ENCODE measurements at regions not wholly inside any gene's neighbourhood (a gene's known extent, or its start where the extent isn't known, plus 50 kb on each side); places are given as distances from the start of the nearest gene placed in this dataset.
"Not testable (repeated sequence)": the region's sequence is repeated elsewhere in the genome, so short reads cannot be mapped to it uniquely, and the experiment has no call there.

DNA sequence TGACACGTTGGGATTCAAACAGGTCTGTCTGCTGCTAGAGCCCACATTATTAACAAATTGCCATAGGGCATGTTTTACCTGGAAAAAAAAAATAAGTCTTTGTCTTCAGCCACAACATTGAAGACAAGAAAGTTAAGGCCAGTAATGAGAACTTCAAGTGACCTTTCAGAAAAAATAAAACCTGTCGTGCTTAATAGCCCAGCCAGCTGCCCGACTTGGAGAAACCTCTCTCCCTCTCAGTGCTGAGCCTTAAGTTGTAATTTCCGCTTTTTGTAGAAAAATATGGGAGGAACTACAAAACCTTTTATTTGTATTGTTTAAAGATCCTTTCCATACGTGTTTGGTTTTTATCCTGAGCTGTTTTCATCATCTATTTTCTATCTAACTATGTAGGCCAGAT is 454.3 kb upstream of the SLITRK6 start:
- not testable (repeated sequence) for DNase-seq

DNA sequence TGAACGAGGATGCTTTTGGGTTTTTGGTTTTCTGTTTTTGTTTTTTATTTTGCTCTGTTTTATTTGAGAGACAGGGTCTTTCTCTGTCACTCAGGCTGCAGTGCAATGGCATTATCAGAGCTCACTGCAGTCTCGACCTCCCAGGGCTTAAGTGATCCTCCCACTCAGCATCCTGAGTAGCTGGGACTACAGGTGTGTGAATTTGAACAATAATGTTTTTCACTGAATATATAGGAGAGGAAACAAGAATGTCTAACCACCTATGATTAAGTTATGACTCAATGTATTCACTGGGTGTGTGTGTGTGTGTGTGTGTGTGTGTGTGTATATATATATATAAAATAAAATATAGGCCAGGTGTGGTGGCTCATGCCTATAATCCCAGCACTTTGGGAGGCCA is 456.6 kb upstream of the SLITRK6 start:
- DNase-seq = not testable (repeated sequence)

DNA sequence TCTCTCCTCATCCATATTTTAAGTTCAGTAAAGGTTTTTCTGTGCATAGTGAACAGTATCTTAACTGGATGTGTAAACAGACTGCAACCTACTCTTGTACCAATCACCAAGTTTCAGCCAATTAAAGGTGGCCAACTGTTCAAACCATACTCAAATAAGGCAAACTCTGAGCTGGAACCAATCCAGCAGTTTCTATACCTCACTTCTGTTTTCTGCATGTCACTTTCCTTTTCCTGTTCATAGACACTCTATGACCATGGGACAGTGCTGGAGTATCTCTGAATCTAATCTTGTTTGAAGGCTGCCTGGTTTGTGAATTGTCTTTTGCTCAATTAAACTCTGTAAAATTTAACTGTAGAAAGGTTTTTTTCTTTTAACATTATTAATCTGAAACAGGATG is 470.3 kb upstream of the SLITRK6 start:
- DNase-seq = no peak

DNA sequence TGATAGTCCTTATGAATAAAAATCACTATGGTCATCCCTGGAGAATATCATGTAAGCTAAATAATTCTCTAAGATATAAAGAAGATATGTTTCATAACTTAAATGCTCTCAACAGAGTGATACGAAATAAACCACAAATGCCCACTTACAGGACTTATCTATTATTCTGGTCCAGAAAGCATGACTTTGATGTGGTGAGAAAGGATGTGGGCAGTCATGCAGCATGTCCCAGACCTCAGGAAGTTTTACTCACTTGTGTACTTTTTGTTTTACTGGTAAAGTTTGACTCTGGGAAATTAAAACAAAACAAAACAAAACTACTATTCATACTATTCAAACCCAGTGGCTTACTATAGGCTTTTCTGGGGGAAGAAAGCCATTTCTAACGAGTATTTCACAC is 483.2 kb upstream of the SLITRK6 start:
- DNase-seq = no peak

DNA sequence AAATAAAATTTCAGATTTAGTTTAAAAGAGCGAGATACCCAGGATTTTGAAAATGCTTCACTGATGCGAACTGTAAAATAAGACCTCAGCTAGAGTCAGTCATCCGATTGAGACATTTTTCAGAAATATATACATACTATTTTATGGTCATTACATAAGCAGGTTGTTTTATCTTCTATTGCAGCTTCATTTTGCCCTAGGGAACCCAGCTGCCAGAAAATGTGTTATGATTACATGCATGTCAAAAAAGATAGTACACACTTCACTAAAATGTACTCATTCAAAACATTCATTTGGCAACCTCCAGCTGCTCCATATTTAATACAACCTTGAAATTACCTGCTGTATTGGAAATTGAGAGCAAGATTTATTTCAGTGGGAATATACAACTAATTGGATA is 483.8 kb upstream of the SLITRK6 start:
- DNase-seq = no peak

DNA sequence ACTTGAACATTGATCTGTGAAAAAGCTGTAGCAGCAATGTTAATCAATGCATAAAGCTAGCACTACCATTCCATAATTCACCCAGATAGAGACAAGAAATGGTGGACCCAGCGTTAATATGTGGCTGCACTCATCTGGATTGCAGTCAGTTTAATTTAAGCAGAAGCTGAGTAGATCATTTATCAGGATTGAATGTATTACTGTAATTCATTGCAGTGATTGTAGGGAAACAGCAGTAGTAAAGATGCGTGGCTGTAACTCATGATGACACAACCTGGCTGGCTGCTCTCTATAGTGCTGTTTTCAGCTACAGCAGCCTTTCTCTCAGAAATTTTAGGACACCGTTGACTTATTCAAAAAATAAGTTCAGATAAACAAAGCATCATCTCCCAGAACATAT is 499.5 kb upstream of the SLITRK6 start:
- DNase-seq = no peak

DNA sequence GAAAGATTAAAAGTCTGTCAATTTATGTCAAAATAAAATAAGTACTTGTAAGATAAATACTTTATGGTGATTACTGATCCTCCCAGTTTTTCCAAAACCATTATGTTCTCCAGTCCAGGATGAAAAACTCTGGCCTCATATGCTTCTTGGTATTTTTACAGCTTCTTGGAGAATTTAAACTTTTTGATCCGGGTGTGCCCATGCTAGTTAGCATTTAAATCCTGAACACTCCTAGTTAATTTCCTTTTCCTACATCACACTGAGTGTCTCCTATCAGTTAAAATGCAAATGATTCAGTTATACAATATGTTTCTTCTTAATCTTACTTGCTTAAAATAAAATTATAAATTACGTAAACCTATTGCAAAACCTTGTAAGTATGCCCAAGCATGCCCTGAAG is 499.9 kb upstream of the SLITRK6 start:
- no peak for DNase-seq

DNA sequence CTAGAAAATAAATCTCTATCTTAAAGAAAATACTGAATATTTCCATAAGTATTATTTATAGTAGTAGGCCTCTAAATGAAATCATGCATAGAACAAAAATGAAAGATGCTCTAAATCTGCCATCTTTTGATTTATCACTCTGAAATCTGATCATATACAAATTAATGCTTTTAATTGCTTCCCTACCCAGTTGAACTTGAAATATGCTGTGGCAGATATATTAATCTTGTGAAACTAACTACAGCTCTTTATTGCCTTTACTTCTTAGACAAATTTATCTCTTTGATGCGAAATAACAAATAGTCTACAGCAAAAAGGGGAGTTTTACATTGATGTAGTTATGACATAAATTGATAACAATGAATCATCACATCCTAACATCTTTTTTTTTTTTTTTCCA is 510.7 kb upstream of the SLITRK6 start:
- DNase-seq = no peak

DNA sequence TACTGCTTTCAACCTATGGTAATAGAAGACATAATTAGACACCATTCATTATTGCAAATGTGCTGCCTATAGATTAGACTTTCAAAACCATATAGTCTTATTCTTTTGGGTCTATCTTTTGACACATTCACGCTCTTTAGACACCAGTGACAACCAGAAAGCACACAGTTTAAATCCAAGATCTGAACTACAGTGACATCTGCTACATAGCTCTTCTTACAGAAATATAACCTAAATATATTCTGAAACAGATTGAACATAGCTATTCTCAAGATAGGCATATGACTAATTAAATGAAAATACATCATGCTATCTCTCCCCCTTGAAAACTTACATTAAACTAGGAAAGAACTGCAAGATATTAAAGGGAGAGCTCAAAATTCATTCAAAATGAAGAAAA is 514.2 kb upstream of the SLITRK6 start:
- no peak for DNase-seq

DNA sequence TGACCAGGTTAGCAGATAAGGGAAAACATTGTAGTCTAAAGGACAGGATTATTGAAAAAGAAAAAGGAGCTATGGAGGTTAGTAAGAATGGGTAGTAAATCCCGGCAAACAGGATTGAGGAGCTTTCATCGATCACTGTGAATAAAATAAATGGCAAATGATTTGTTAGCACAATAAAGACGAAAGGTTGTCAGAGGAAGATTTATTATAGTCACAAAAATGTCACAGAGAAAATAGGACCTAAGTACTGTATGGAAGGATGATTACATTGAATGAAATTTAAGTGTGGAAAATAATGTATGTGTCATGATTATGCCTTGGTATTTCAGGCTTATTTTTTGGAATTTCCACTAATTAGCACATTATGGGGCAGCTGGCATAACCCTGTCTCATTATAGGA is 519.2 kb upstream of the SLITRK6 start:
- no peak for DNase-seq

DNA sequence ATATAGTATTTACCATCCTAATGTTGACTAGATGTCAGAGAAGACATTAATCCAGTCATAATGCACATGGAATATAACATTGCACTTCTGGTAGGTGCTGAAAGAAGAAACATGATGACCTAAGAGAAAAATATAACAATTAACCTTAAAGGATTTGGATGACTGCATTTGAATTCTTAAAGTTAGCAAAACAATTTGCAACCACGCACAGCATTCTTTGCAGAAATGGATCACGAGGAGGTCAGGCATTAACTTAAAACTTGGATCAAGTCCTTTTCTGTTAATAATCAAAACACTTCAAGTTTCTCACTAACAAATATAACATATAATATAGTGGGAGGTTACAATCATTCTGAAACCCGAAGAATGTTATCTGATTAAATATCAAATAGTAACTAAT is 525.0 kb upstream of the SLITRK6 start:
- no peak for DNase-seq

DNA sequence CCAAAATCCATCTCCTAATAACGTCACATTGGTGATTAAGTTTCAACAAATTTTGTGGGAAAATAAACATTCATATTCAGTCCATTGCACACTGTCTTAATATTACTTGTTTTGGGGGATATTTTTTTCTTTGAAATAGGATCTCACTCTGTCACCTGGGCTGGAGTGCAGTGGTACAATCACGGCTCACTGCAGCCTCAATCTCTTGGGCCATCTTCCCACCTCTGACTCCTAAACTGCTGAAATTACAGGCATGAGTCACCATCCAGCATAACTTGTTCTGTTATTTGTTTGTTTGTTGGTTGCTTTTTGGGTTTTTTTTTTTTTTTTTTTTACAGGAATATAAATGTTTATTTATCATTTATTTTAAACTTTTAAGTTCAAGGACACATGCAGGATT is 556.1 kb upstream of the SLITRK6 start:
- DNase-seq = no peak

DNA sequence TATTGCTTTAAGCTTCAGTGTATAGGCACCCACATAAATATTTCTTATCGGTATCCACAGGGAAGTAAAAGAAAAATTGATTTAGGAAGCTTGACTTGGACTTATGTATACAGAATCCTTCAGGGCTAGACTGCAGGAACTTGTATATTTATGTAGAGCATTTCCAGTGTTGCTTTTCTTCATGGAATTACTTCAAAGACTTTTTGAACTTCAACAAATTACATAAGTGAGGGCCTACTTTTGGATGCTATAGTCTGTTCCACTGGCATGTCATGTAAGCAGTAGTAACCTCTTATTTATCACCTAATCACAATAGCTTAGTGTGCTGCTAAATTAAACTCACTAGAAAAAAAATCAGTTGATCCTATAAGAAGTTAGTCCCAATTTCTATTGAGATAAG is 557.9 kb upstream of the SLITRK6 start:
- no peak for DNase-seq

DNA sequence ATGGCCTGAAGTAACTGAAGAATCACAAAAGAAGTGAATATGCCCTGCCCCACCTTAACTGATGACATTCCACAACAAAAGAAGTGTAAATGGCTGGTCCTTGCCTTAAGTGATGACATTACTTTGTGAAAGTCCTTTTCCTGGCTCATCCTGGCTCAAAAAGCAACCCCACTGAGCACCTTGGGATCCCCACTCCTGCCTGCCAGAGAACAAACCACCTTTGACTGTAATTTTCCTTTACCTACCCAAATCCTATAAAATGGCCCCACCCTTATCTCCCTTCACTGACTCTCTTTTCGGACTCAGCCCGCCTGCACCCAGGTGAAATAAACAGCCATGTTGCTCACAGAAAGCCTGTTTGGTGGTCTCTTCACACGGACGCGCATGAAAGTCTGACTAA is 564.5 kb upstream of the SLITRK6 start:
- DNase-seq = not testable (repeated sequence)

DNA sequence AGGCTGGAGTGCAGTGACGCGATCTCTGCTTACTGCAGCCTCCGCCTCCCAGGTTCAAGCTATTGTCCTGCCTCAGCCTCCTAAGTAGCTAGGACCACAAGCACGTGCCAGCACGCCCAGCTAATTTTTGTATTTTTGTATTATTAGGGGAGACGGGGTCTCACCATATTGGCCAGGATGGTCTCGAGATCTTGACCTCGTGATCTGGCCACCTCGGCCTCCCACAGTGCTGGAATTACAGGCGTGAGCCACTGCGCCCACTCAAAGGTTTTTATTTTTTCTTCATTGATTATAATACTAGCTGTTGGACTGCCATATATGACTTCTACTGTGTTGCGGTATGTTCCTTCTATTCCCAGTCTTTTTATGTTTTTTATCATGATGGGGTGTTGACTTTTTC is 569.7 kb upstream of the SLITRK6 start:
- no peak for DNase-seq

DNA sequence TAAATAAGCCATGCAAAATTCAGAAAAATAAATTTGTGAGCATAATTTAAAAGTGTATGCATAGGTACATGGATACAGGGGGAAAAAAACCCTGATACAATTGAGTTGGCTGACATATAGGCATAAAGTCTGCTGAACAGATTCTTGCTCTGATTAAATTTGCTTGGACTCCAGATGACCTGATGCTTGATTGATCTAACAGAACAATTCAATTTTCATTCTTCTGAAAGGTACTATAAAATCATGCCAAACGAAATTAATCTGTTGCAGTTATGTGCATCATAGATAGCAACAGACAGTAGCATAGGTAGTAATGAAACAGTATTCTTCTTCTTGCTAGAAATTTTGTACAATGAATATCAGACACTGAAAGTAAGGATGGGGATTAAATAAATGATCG is 578.2 kb upstream of the SLITRK6 start:
- no peak for DNase-seq

DNA sequence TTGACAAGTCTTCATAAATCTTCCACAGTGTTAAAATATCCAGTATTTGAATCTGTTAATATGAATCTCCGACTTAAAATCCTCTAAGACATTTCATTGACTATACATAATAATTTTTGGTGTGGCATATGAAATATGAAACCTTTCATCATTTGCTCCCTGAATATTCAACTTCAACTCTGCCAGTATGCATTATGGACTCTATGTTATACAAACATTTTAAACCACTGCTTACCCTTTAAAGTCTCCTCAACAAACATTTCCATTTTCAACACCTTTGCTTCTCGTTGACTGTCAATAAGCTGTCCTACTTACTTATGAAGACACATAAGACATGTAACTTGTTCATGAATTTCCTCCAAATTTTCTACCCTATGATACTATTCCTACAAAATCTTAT is 579.4 kb upstream of the SLITRK6 start:
- no peak for DNase-seq

DNA sequence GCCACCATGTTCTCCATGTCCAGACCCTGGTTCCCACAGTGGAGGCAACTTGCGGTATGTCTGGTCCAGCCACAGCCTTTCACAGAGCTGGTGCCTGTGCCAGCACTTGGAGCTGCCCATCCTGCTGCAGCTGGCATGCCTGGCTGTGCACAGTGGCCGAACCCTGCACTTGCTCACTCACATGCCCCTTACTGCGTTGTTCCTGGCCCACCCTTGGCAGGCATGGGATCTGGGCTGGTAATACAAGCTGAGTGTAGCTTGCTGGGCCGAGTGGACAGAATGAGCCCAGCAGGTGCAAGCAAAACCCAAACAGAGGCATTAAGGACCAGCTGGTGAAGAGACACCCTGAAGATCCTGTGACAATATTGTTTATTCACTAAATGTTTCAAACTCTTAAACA is 583.9 kb upstream of the SLITRK6 start:
- DNase-seq = no peak

DNA sequence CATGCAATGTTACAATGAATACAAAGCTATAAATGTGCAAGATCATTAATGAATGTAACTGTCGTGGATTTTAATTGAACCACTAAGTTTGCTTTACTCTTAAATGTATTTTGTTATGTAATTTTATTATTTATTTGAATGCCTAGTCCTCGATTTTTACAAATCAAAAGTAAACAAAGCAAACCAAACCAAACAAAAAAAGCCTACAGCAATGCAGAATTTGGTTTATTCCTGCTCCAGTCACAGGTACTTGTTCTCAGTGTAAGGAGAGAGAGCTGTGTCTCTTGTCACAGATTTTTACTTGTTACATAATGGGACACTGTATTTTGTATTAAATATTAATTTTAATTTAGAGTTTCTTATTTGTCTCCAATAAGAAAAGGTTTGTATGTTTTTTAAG is 584.3 kb upstream of the SLITRK6 start:
- no peak for DNase-seq

DNA sequence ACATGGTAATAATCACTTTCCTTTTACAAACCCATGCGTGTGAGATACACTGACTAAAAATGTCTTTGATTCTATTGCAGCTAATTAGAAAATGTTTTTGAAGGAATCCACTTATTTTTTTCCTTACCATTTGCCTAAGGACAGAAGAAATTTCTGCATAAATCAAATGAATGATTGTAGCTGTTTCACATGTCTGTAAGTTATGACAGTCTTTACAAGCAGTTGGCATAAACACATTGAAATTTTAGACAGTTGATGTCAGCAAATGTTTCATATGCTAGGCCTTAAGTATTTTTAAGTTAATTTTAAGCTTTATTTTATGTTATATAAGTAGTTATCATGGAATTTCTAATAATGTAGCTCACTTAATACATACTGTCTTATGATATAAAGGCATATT is 598.4 kb upstream of the SLITRK6 start:
- DNase-seq = no peak

DNA sequence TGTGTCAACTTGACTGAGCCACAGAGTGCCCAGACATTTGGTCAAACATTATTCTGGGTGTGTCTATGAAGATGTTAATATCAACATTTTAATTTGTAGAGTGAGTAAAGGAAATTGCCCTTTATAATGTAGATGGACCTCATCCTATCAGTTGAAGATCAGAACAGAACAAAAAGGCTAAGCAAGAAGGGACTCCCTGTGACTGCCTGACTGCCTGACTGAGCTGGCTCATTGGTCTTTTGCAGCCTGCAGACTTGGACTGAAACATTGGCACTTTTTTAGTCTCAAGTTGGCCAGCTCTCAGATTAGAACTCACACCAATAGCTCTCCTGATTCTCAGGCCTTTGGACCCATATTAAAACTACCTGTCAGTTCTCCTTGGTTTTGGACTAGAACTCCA is 600.4 kb upstream of the SLITRK6 start:
- DNase-seq = no peak

DNA sequence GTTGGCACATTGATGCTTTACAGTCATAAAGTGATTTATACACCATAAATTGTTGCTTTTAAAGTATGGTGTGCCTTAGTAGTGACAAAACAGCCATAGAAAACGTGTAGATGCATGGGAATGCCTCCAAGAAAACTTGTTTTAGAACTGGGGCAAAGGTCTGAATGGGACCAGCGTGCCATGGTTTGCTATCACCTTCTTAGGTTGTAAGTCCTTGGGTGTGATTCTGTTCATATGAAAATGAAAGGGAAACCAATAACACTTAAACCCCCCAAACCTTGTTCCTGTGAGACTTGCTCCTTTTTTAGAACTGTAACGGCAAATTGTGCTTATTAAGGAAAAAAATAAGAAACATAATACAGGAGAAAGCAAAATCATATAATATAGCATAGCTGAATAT is 603.3 kb upstream of the SLITRK6 start:
- no peak for DNase-seq

DNA sequence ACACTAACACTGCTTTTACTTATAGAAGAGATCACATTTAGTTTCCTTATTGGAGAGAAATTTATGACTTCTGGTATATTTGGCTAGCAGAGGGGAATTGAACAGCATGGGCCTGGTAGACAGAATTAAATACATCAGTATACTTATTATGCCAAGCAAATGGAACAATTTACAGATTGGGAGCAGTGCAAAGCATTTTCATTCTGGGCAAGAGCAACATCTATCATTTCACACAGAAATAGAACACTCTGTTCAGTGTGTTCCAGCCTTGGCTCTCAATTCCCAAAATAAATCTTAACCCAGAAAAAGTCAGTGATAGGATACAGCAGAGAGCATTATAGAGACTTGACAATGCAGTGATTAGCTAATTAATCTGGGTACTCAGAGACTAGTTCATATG is 604.0 kb upstream of the SLITRK6 start:
- DNase-seq = peak; percentile 5

DNA sequence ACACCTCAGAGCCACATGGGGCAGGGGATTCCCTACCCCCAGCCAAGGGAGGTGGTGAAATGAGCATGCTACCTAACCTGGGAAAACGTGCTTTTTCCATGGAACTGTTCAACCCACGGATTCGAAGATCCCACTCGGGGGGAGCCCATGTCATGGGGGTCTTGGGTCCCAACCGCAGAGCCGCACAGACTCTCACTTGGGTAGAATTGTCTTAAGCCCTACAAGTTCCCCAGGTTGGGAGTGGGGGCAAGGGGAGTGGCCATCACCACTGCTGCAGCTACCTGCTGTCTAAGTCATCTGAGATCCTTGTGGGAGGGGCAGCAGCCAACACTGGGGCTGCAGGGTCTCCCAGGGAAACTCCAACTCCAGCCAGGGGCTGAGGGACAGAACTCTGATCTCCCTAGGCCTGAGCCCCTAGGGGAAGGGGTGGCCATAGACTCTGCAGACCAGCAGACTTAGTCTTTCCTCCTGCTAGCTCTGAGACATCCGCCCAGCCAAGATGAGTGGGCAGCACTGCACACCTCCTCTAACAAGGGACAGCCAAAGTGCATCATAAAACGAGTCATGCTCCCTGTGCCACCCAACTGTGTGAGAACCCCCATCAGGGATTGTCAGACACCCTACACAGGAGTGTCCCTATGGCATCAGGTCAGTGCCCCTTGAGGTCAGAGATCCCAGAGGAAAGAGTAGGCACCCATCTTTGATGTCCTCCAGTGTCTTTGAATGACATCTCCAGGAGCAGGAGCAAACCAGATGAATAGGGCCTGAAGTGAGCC is 610.4 kb upstream of the SLITRK6 start:
- DNase-seq = no peak

DNA sequence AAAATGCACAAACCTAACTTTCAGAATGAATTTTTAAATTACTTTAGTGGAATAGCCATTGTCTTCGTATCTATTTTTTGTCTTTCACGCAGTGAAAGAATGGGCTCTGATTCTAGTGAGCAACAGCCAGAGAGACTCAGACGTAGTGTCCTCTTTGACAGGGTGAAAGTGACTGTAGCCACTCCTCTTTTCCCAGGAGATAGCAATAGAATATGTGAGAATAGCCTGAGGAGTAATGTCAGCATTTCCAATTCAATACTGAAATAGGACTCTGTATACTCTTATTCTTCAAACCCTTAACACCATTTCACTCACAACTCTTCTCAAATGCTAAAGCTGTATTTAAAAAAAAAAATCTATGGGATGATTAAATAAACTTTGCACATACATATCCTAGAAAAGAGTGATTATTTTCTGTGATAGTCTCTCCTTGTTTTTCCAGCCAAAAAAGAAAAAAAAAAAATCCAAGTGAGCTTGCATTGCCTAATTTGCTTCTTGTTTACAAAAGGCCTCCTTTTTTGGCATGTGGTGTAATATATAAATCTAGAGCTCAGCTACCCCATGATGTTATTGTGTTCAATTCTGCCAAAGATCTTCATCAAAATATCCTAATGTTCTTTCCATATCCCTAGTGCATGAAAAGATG is 626.1 kb upstream of the SLITRK6 start:
- DNase-seq = no peak

Measured in midbrain (tissue), 1 donor.